ENCODE measurements at regions not wholly inside any gene's neighbourhood (a gene's known extent, or its start where the extent isn't known, plus 50 kb on each side); places are given as distances from the start of the nearest gene placed in this dataset.

GRCh38 chr9:126154182-126154827 lies 172.3 kb upstream of the MVB12B start:
- no peak for DNase-seq (ENCODE audit: low spot score)

GRCh38 chr9:126154869-126155268 lies 171.8 kb upstream of the MVB12B start:
- no peak for DNase-seq (ENCODE audit: low spot score)

GRCh38 chr9:126155756-126156664 lies 170.6 kb upstream of the MVB12B start:
- DNase-seq (ENCODE audit: low spot score) = no peak

- DNase-seq (ENCODE audit: low spot score) = no peak
Observed at GRCh38 chr9:126156898-126157297, 169.7 kb upstream of the MVB12B start.

- no peak for DNase-seq (ENCODE audit: low spot score)
Observed at GRCh38 chr9:126157423-126157822, 169.2 kb upstream of the MVB12B start.

GRCh38 chr9:126157826-126158587 lies 168.6 kb upstream of the MVB12B start:
- DNase-seq (ENCODE audit: low spot score) = no peak

- DNase-seq (ENCODE audit: low spot score) = no peak
Observed at GRCh38 chr9:126158588-126159429, 167.8 kb upstream of the MVB12B start.

- DNase-seq (ENCODE audit: low spot score) = no peak
Observed at GRCh38 chr9:126159430-126160060, 167.1 kb upstream of the MVB12B start.

GRCh38 chr9:126160067-126160853 lies 166.4 kb upstream of the MVB12B start:
- no peak for DNase-seq (ENCODE audit: low spot score)

GRCh38 chr9:126160854-126161329 lies 165.7 kb upstream of the MVB12B start:
- DNase-seq (ENCODE audit: low spot score) = no peak

- no peak for DNase-seq (ENCODE audit: low spot score)
Observed at GRCh38 chr9:126162611-126163381, 163.8 kb upstream of the MVB12B start.

- DNase-seq (ENCODE audit: low spot score) = no peak
Observed at GRCh38 chr9:126164796-126165525, 161.7 kb upstream of the MVB12B start.

GRCh38 chr9:126165755-126166154 lies 160.9 kb upstream of the MVB12B start:
- DNase-seq (ENCODE audit: low spot score) = no peak

- DNase-seq (ENCODE audit: low spot score) = no peak
Observed at GRCh38 chr9:126166291-126166690, 160.3 kb upstream of the MVB12B start.

GRCh38 chr9:126166866-126167265 lies 159.8 kb upstream of the MVB12B start:
- no peak for DNase-seq (ENCODE audit: low spot score)

- DNase-seq (ENCODE audit: low spot score) = no peak
Observed at GRCh38 chr9:126169736-126170135, 156.9 kb upstream of the MVB12B start.

GRCh38 chr9:126170286-126170823 lies 156.3 kb upstream of the MVB12B start:
- no peak for DNase-seq (ENCODE audit: low spot score)

GRCh38 chr9:126171641-126172040 lies 155.0 kb upstream of the MVB12B start:
- DNase-seq (ENCODE audit: low spot score) = no peak
